ENCODE measurements at regions not wholly inside any gene's neighbourhood (a gene's known extent, or its start where the extent isn't known, plus 50 kb on each side); places are given as distances from the start of the nearest gene placed in this dataset.

- TF ChIP-seq CTCF (conservative IDR thresholded peaks at IDR 0.05; ENCODE audit: low read length) (no peak), EZH2phosphoT487 (IDR thresholded peaks at IDR 0.05; ENCODE audit: borderline replicate concordance) (no peak)
Measured at GRCh38 chr1:59075021-59075420, 221.9 kb upstream of the FGGY start.

Data from Loucy (cell line).